SK-N-SH (cell line): ENCODE measurements at regions not wholly inside any gene's neighbourhood (a gene's known extent, or its start where the extent isn't known, plus 50 kb on each side); places are given as distances from the start of the nearest gene placed in this dataset.

Source experiments
- EZH2phosphoT487 ChIP-seq: fragments of 200-600 bp; sonication (generic); IDR thresholded peaks from 2 replicates; pipeline ENCODE4 v1.6.1; 2017; ENCODE audit warnings: low read depth, mixed run types, mild to moderate bottlenecking, antibody characterized with exemption, moderate library complexity, borderline replicate concordance
- TF ChIP-seq, protein P1 (sequence below): fragments of 200-600 bp; sonication (generic); IDR thresholded peaks from 2 replicates; pipeline ENCODE4 v1.6.1; 2017; ENCODE audit warnings: antibody characterized with exemption, mild to moderate bottlenecking, moderate library complexity

GRCh38 chr13:90934741-90935140 lies 412.7 kb upstream of the MIR17HG start:
- TF ChIP-seq, protein P1, sequence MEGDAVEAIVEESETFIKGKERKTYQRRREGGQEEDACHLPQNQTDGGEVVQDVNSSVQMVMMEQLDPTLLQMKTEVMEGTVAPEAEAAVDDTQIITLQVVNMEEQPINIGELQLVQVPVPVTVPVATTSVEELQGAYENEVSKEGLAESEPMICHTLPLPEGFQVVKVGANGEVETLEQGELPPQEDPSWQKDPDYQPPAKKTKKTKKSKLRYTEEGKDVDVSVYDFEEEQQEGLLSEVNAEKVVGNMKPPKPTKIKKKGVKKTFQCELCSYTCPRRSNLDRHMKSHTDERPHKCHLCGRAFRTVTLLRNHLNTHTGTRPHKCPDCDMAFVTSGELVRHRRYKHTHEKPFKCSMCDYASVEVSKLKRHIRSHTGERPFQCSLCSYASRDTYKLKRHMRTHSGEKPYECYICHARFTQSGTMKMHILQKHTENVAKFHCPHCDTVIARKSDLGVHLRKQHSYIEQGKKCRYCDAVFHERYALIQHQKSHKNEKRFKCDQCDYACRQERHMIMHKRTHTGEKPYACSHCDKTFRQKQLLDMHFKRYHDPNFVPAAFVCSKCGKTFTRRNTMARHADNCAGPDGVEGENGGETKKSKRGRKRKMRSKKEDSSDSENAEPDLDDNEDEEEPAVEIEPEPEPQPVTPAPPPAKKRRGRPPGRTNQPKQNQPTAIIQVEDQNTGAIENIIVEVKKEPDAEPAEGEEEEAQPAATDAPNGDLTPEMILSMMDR = no peak
- TF ChIP-seq EZH2phosphoT487 = no peak
